HCT116 (cell line): ENCODE measurements at regions not wholly inside any gene's neighbourhood (a gene's known extent, or its start where the extent isn't known, plus 50 kb on each side); places are given as distances from the start of the nearest gene placed in this dataset.

Experiments
- ATAC-seq: fragments of 200-7000 bp; cut with Tn5 transposase; 2 replicates; pipeline ENCODE4 v1.9.1; 2020; ENCODE audit warnings: mild to moderate bottlenecking, moderate library complexity
- BruUV-seq: library from RNA; stranded (reverse); fragments of 400-500 nt; replicated peaks from 2 replicates; lab custom pipeline; 2021; lab: Mats Ljungman, UMichigan
- CTCF ChIA-PET: fragments of 300-600 bp; sonication (Branson Sonifier 250); formaldehyde crosslinking; loops from one replicate; lab custom pipeline; 2021; ENCODE audit warnings: antibody characterized with exemption; lab: Charles Lee
- POLR2A ChIA-PET: fragments of 300-600, 350-600 bp; sonication (Branson Sonifier 250); formaldehyde crosslinking; loops from one replicate; lab custom pipeline; 2021; ENCODE audit warnings: antibody characterized with exemption; lab: Charles Lee
- RAD21 ChIA-PET, 2 experiments: fragments of 300-600 bp; sonication (Branson Sonifier 250); formaldehyde crosslinking; loops; one replicate each; lab custom pipeline; 2023; ENCODE audit warnings: low total read pairs in 2 of 2; ENCODE audit not compliant: uncharacterized antibody in 2 of 2, unreplicated experiment in 2 of 2, low non-redundant PET in 1 of 2; lab: Charles Lee
- DNase-seq: peaks from one replicate; pipeline ENCODE4 v3.0.0-alpha.2; 2010; ENCODE audit warnings: low read depth, low spot score
- H2AFZ ChIP-seq: fragments of 200-600 bp; shearing (Covaris generic), sonication (generic); 2 replicates; pipeline ENCODE4 v1.6.1; 2017; ENCODE audit warnings: low read depth, mixed run types, mixed read lengths, antibody characterized with exemption, low read length; ENCODE audit not compliant: poor library complexity, severe bottlenecking
- H3K27ac ChIP-seq: 2 replicates; pipeline ENCODE4 v1.5.1; 2012; ENCODE audit warnings: low read depth, low read length
- H3K27me3 ChIP-seq: fragments of 200-600 bp; sonication (generic); 2 replicates; pipeline ENCODE4 v1.6.1; 2016; ENCODE audit warnings: mixed run types, low read length, mixed read lengths; ENCODE audit not compliant: insufficient read depth
- H3K36me3 ChIP-seq, 2 experiments: fragments of 200-500 bp in 1 of 2; fragments of 200-600 bp in 1 of 2; sonication (Bioruptor generic) in 1 of 2; sonication (generic) in 1 of 2; 2 replicates each; pipeline versions ENCODE4 v1.5.1 to v1.6.1; 2014 to 2016; ENCODE audit warnings: low read length in 2 of 2, inconsistent platforms in 1 of 2, mixed read lengths in 1 of 2, mixed run types in 1 of 2; ENCODE audit not compliant: insufficient read depth in 2 of 2, control insufficient read depth in 1 of 2
- H3K4me1 ChIP-seq, 2 experiments: fragments of 200-600 bp in 1 of 2; sonication (generic) in 1 of 2; 2 replicates each; pipeline versions ENCODE4 v1.5.1 to v1.6.1; 2012 to 2017; ENCODE audit warnings: low read length in 2 of 2, inconsistent platforms in 1 of 2, mild to moderate bottlenecking in 1 of 2, mixed read lengths in 1 of 2, mixed run types in 1 of 2, moderate library complexity in 1 of 2; ENCODE audit not compliant: insufficient read depth in 2 of 2, control insufficient read depth in 1 of 2
- H3K4me2 ChIP-seq: fragments of 200-600 bp; sonication (generic); 2 replicates; pipeline ENCODE4 v1.6.1; 2017; ENCODE audit warnings: mixed run types, low read length, mixed read lengths
- H3K4me3 ChIP-seq, 2 experiments: fragments of 200-600 bp in 1 of 2; sonication (generic) in 1 of 2; replicated peaks in 1 of 2; 2 replicates each; pipeline ENCODE4 v1.5.1; 2011 to 2016; ENCODE audit warnings: low read length in 2 of 2, control low read depth in 1 of 2, low read depth in 1 of 2, mild to moderate bottlenecking in 1 of 2, mixed read lengths in 1 of 2, mixed run types in 1 of 2
- H3K79me2 ChIP-seq: fragments of 200-600 bp; sonication (generic); 2 replicates; pipeline ENCODE4 v1.6.1; 2017; ENCODE audit warnings: mild to moderate bottlenecking, mixed run types, low read length, moderate library complexity, mixed read lengths; ENCODE audit not compliant: insufficient read depth
- H3K9ac ChIP-seq: fragments of 200-600 bp; sonication (generic); 2 replicates; pipeline ENCODE4 v1.6.1; 2016; ENCODE audit warnings: low read length, mixed read lengths
- H3K9me2 ChIP-seq: fragments of 200-600 bp; sonication (generic), shearing (Covaris generic); 2 replicates; pipeline ENCODE4 v1.6.1; 2017; ENCODE audit warnings: mixed run types, mild to moderate bottlenecking, moderate library complexity; ENCODE audit not compliant: insufficient read depth
- H3K9me3 ChIP-seq, 2 experiments: fragments of 200-500 bp in 1 of 2; fragments of 200-600 bp in 1 of 2; sonication (Bioruptor generic) in 1 of 2; sonication (generic) in 1 of 2; 2 replicates each; pipeline ENCODE4 v1.6.1; 2014 to 2017; ENCODE audit warnings: low read length in 2 of 2, mixed read lengths in 2 of 2, inconsistent platforms in 1 of 2, low read depth in 1 of 2, mild to moderate bottlenecking in 1 of 2, mixed run types in 1 of 2, moderate library complexity in 1 of 2; ENCODE audit not compliant: control insufficient read depth in 1 of 2, insufficient read depth in 1 of 2
- H4K20me1 ChIP-seq: fragments of 200-600 bp; sonication (generic), shearing (Covaris generic); 2 replicates; pipeline ENCODE4 v1.6.1; 2017; ENCODE audit warnings: mixed run types, mild to moderate bottlenecking, moderate library complexity; ENCODE audit not compliant: insufficient read depth
- CBX3 ChIP-seq: IDR thresholded peaks from 2 replicates; pipeline ENCODE4 v1.6.1; 2012; ENCODE audit warnings: low read depth
- CTCF ChIP-seq, 3 experiments: fragments of 200-600 bp in 1 of 3; sonication (generic) in 1 of 3; IDR thresholded peaks in 2 of 3; conservative IDR thresholded peaks in 1 of 3; 2 replicates each; pipeline ENCODE4 v1.5.1; 2012 to 2017; ENCODE audit warnings: low read depth in 2 of 3, low read length in 2 of 3, antibody characterized with exemption in 1 of 3, borderline replicate concordance in 1 of 3, control low read depth in 1 of 3, mild to moderate bottlenecking in 1 of 3, mixed read lengths in 1 of 3, mixed run types in 1 of 3, moderate library complexity in 1 of 3; ENCODE audit not compliant: insufficient read depth in 1 of 3
- EGR1 ChIP-seq: IDR thresholded peaks from 2 replicates; pipeline ENCODE4 v1.6.1; 2012; ENCODE audit warnings: low read depth
- ELF1 ChIP-seq: IDR thresholded peaks from 2 replicates; pipeline ENCODE4 v1.6.1; 2012; ENCODE audit warnings: low read depth, borderline replicate concordance
- EZH2 ChIP-seq: fragments of 200-600 bp; sonication (generic); IDR thresholded peaks from 2 replicates; pipeline ENCODE4 v1.6.1; 2017; ENCODE audit warnings: antibody characterized with exemption, mixed run types
- EZH2phosphoT487 ChIP-seq: fragments of 200-600 bp; IDR thresholded peaks from 2 replicates; pipeline ENCODE4 v1.6.1; 2018; ENCODE audit warnings: antibody characterized with exemption, borderline replicate concordance
- FOSL1 ChIP-seq: IDR thresholded peaks from 2 replicates; pipeline ENCODE4 v1.6.1; 2012; ENCODE audit warnings: low read depth
- JUND ChIP-seq: IDR thresholded peaks from 2 replicates; pipeline ENCODE4 v1.6.1; 2012
- POLR2AphosphoS5 ChIP-seq: IDR thresholded peaks from 2 replicates; pipeline ENCODE4 v1.6.1; 2011; ENCODE audit warnings: mild to moderate bottlenecking, low read depth, low read length, moderate library complexity
- RAD21 ChIP-seq: IDR thresholded peaks from 2 replicates; pipeline ENCODE4 v1.6.1; 2012; ENCODE audit warnings: low read depth, mild to moderate bottlenecking
- SIN3A ChIP-seq: IDR thresholded peaks from 2 replicates; pipeline ENCODE4 v1.6.1; 2012; ENCODE audit warnings: low read depth
- SP1 ChIP-seq: IDR thresholded peaks from 2 replicates; pipeline ENCODE4 v1.6.1; 2012; ENCODE audit warnings: low read depth
- YY1 ChIP-seq: IDR thresholded peaks from 2 replicates; pipeline ENCODE4 v1.6.1; 2011; ENCODE audit warnings: low read length, low read depth, moderate library complexity, mild to moderate bottlenecking; ENCODE audit not compliant: insufficient replicate concordance; ENCODE audit errors: extremely low read depth
- ZBTB33 ChIP-seq: IDR thresholded peaks from 2 replicates; pipeline ENCODE4 v1.6.1; 2011; ENCODE audit warnings: mild to moderate bottlenecking, low read length, moderate library complexity; ENCODE audit not compliant: insufficient replicate concordance; ENCODE audit errors: extremely low read depth
- ZFX ChIP-seq: fragments of 450-650 bp; IDR thresholded peaks from 2 replicates; pipeline ENCODE4 v1.6.1; 2017
- intact Hi-C: fragments of 100-400 bp; cut with micrococcal nuclease; formaldehyde crosslinking; loops from 2 replicates; pipeline ENCODE4 v1.10.0; 2022
- TF ChIP-seq, protein P1 (sequence below): IDR thresholded peaks from 2 replicates; pipeline ENCODE4 v1.6.1; 2012; ENCODE audit warnings: low read depth
- TF ChIP-seq, protein P2 (sequence below): IDR thresholded peaks from 2 replicates; pipeline ENCODE4 v1.6.1; 2012
- TF ChIP-seq, protein P3 (sequence below): IDR thresholded peaks from 2 replicates; pipeline ENCODE4 v1.6.1; 2012

GRCh38 chr1:191869790-191870312, 288.4 kb upstream of the RGS18 start:
- RAD21 ChIA-PET: no interaction called here
- CTCF ChIA-PET: no interaction called here

More at GRCh38 chr1:191869790-191870312, 288.4 kb upstream of the RGS18 start:
- no peak overlapping the region for H2AFZ ChIP-seq
- no peaks in the 10 kb centered on the region for H3K79me2 ChIP-seq
- intact Hi-C loops: no loop called here
- H3K4me2 ChIP-seq: no peak overlapping the region
- no peaks in the 10 kb centered on the region for H3K9me2 ChIP-seq
- ATAC-seq: no peak
- no peaks in the 10 kb centered on the region for H4K20me1 ChIP-seq
- no TSS peak for BruUV-seq
- no peaks in the 10 kb centered on the region for H3K36me3 ChIP-seq
- no peak for DNase-seq
- H3K4me3 ChIP-seq: no peak overlapping the region
- TF ChIP-seq JUND (no peak), YY1 (no peak), FOSL1 (no peak), EGR1 (no peak), SP1 (no peak), EZH2 (no peak), SIN3A (no peak), CTCF (IDR thresholded peaks at IDR 0.05 in 2 of 3, conservative IDR thresholded peaks at IDR 0.05 in 1 of 3; ENCODE audit: borderline replicate concordance in 1 of 3, insufficient read depth in 1 of 3, low read depth in 2 of 3, low read length in 2 of 3) (no peak), POLR2AphosphoS5 (no peak), CBX3 (no peak), ELF1 (no peak), RAD21 (no peak), ZBTB33 (no peak), ZFX (no peak), EZH2phosphoT487 (no peak)
- TF ChIP-seq, protein P1, sequence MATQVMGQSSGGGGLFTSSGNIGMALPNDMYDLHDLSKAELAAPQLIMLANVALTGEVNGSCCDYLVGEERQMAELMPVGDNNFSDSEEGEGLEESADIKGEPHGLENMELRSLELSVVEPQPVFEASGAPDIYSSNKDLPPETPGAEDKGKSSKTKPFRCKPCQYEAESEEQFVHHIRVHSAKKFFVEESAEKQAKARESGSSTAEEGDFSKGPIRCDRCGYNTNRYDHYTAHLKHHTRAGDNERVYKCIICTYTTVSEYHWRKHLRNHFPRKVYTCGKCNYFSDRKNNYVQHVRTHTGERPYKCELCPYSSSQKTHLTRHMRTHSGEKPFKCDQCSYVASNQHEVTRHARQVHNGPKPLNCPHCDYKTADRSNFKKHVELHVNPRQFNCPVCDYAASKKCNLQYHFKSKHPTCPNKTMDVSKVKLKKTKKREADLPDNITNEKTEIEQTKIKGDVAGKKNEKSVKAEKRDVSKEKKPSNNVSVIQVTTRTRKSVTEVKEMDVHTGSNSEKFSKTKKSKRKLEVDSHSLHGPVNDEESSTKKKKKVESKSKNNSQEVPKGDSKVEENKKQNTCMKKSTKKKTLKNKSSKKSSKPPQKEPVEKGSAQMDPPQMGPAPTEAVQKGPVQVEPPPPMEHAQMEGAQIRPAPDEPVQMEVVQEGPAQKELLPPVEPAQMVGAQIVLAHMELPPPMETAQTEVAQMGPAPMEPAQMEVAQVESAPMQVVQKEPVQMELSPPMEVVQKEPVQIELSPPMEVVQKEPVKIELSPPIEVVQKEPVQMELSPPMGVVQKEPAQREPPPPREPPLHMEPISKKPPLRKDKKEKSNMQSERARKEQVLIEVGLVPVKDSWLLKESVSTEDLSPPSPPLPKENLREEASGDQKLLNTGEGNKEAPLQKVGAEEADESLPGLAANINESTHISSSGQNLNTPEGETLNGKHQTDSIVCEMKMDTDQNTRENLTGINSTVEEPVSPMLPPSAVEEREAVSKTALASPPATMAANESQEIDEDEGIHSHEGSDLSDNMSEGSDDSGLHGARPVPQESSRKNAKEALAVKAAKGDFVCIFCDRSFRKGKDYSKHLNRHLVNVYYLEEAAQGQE: no peak
- TF ChIP-seq, protein P2, sequence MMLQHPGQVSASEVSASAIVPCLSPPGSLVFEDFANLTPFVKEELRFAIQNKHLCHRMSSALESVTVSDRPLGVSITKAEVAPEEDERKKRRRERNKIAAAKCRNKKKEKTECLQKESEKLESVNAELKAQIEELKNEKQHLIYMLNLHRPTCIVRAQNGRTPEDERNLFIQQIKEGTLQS: no peak
- TF ChIP-seq, protein P3, sequence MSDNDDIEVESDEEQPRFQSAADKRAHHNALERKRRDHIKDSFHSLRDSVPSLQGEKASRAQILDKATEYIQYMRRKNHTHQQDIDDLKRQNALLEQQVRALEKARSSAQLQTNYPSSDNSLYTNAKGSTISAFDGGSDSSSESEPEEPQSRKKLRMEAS: no peak
- POLR2A ChIA-PET: no interaction called here
- no peaks in the 10 kb centered on the region for H3K27me3 ChIP-seq
- no peaks in the 10 kb centered on the region for H3K4me1 ChIP-seq
- H3K9ac ChIP-seq: no peak overlapping the region
- no peaks in the 10 kb centered on the region for H3K9me3 ChIP-seq
- no peak overlapping the region for H3K27ac ChIP-seq
